K562 (cell line): ENCODE measurements at regions not wholly inside any gene's neighbourhood (a gene's known extent, or its start where the extent isn't known, plus 50 kb on each side); places are given as distances from the start of the nearest gene placed in this dataset.
"Not testable (repeated sequence)": the region's sequence is repeated elsewhere in the genome, so short reads cannot be mapped to it uniquely, and the experiment has no call there.

Source experiments
- BRCA1 ChIP-seq, 2 experiments: fragments of 450-650 bp in 1 of 2; sonication (generic) in 1 of 2; formaldehyde crosslinking in 1 of 2; IDR thresholded peaks; 2 replicates each; pipeline versions ENCODE4 v1.5.0 to v1.6.1; 2017 to 2020; ENCODE audit warnings: mild to moderate bottlenecking in 1 of 2, missing genetic modification reagents in 1 of 2
- CREB1 ChIP-seq, 2 experiments: sonication (generic) in 1 of 2; formaldehyde crosslinking in 1 of 2; IDR thresholded peaks; 2 replicates each; pipeline versions ENCODE4 v1.6.1 to v1.8.0; 2012 to 2022; ENCODE audit warnings: inconsistent platforms in 1 of 2, mild to moderate bottlenecking in 1 of 2, missing genetic modification reagents in 1 of 2, moderate library complexity in 1 of 2
- ESRRA ChIP-seq: fragments of 450-650 bp; IDR thresholded peaks from 2 replicates; pipeline ENCODE4 v1.6.1; 2014; ENCODE audit warnings: low read depth, mild to moderate bottlenecking, moderate library complexity, borderline replicate concordance
- EZH2 ChIP-seq: IDR thresholded peaks from 2 replicates; pipeline ENCODE4 v1.6.1; 2012; ENCODE audit warnings: low read depth, mild to moderate bottlenecking, inconsistent platforms, low read length, borderline replicate concordance
- NFIC ChIP-seq: fragments of 450-650 bp; IDR thresholded peaks from 2 replicates; pipeline ENCODE4 v1.6.1; 2017; ENCODE audit warnings: mild to moderate bottlenecking, inconsistent platforms
- PCBP1 ChIP-seq: fragments of 200-400 bp; formaldehyde crosslinking; IDR thresholded peaks from 2 replicates; pipeline ENCODE4 v1.6.1; 2018; ENCODE audit warnings: mild to moderate bottlenecking, low read depth, low read length; ENCODE audit not compliant: poor library complexity, severe bottlenecking
- TF ChIP-seq, protein P1 (sequence below): fragments of 250-450 bp; sonication (Bioruptor Pico); IDR thresholded peaks from 2 replicates; pipeline ENCODE4 v1.5.0; 2020; ENCODE audit warnings: mild to moderate bottlenecking, borderline replicate concordance
- TF ChIP-seq, protein P2 (sequence below): sonication (generic); formaldehyde crosslinking; IDR thresholded peaks from 2 replicates; pipeline ENCODE4 v1.8.0; 2023; ENCODE audit warnings: mild to moderate bottlenecking, missing genetic modification reagents

- TF ChIP-seq, protein P1, sequence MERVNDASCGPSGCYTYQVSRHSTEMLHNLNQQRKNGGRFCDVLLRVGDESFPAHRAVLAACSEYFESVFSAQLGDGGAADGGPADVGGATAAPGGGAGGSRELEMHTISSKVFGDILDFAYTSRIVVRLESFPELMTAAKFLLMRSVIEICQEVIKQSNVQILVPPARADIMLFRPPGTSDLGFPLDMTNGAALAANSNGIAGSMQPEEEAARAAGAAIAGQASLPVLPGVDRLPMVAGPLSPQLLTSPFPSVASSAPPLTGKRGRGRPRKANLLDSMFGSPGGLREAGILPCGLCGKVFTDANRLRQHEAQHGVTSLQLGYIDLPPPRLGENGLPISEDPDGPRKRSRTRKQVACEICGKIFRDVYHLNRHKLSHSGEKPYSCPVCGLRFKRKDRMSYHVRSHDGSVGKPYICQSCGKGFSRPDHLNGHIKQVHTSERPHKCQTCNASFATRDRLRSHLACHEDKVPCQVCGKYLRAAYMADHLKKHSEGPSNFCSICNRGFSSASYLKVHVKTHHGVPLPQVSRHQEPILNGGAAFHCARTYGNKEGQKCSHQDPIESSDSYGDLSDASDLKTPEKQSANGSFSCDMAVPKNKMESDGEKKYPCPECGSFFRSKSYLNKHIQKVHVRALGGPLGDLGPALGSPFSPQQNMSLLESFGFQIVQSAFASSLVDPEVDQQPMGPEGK (CRISPR knock-in tag): not testable (repeated sequence)
- TF ChIP-seq, protein P2, sequence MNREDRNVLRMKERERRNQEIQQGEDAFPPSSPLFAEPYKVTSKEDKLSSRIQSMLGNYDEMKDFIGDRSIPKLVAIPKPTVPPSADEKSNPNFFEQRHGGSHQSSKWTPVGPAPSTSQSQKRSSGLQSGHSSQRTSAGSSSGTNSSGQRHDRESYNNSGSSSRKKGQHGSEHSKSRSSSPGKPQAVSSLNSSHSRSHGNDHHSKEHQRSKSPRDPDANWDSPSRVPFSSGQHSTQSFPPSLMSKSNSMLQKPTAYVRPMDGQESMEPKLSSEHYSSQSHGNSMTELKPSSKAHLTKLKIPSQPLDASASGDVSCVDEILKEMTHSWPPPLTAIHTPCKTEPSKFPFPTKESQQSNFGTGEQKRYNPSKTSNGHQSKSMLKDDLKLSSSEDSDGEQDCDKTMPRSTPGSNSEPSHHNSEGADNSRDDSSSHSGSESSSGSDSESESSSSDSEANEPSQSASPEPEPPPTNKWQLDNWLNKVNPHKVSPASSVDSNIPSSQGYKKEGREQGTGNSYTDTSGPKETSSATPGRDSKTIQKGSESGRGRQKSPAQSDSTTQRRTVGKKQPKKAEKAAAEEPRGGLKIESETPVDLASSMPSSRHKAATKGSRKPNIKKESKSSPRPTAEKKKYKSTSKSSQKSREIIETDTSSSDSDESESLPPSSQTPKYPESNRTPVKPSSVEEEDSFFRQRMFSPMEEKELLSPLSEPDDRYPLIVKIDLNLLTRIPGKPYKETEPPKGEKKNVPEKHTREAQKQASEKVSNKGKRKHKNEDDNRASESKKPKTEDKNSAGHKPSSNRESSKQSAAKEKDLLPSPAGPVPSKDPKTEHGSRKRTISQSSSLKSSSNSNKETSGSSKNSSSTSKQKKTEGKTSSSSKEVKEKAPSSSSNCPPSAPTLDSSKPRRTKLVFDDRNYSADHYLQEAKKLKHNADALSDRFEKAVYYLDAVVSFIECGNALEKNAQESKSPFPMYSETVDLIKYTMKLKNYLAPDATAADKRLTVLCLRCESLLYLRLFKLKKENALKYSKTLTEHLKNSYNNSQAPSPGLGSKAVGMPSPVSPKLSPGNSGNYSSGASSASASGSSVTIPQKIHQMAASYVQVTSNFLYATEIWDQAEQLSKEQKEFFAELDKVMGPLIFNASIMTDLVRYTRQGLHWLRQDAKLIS (CRISPR knock-in tag): not testable (repeated sequence)
- not testable (repeated sequence) for TF ChIP-seq CREB1 (IDR thresholded peaks at IDR 0.05); CREB1 (CRISPR knock-in tag; IDR thresholded peaks at IDR 0.05); EZH2; ESRRA; BRCA1 (IDR thresholded peaks at IDR 0.05); BRCA1 (CRISPR knock-in tag; IDR thresholded peaks at IDR 0.05); PCBP1; NFIC
Observed at GRCh38 chr14:59138576-59138975, 49.9 kb upstream of the DAAM1 start.
